BE2C (cell line): ENCODE measurements at regions not wholly inside any gene's neighbourhood (a gene's known extent, or its start where the extent isn't known, plus 50 kb on each side); places are given as distances from the start of the nearest gene placed in this dataset.

Source experiments
- DNase-seq: peaks from one replicate; pipeline ENCODE4 v3.0.0-alpha.2; 2020
- H3K27me3 ChIP-seq: fragments of 250-450 bp; sonication (Bioruptor Pico); 2 replicates; pipeline ENCODE4 v1.5.1; 2020; ENCODE audit warnings: mild to moderate bottlenecking
- H3K36me3 ChIP-seq: fragments of 250-450 bp; sonication (Bioruptor Pico); 2 replicates; pipeline ENCODE4 v1.5.1; 2020; ENCODE audit warnings: mild to moderate bottlenecking
- H3K4me1 ChIP-seq: fragments of 250-450 bp; sonication (Bioruptor Pico); 2 replicates; pipeline ENCODE4 v1.5.1; 2020
- H3K4me3 ChIP-seq: 2 replicates; pipeline ENCODE4 v1.5.1; 2011; ENCODE audit warnings: low read depth, low read length
- H3K9me3 ChIP-seq: fragments of 250-450 bp; sonication (Bioruptor Pico); 2 replicates; pipeline ENCODE4 v1.5.1; 2020
- TF ChIP-seq, protein P1 (sequence below): IDR thresholded peaks from 2 replicates; pipeline ENCODE4 v1.5.1; 2012; ENCODE audit warnings: mild to moderate bottlenecking, low read depth, low read length

- Histone ChIP-seq H3K4me3 (no peak overlapping the region), H3K4me1 (peaks cover 2% of the 10 kb centered on the region; the same call in 1 of the 2 replicates), H3K27me3 (no peaks in the 10 kb centered on the region), H3K36me3 (no peaks in the 10 kb centered on the region), H3K9me3 (no peaks in the 10 kb centered on the region)
- TF ChIP-seq, protein P1, sequence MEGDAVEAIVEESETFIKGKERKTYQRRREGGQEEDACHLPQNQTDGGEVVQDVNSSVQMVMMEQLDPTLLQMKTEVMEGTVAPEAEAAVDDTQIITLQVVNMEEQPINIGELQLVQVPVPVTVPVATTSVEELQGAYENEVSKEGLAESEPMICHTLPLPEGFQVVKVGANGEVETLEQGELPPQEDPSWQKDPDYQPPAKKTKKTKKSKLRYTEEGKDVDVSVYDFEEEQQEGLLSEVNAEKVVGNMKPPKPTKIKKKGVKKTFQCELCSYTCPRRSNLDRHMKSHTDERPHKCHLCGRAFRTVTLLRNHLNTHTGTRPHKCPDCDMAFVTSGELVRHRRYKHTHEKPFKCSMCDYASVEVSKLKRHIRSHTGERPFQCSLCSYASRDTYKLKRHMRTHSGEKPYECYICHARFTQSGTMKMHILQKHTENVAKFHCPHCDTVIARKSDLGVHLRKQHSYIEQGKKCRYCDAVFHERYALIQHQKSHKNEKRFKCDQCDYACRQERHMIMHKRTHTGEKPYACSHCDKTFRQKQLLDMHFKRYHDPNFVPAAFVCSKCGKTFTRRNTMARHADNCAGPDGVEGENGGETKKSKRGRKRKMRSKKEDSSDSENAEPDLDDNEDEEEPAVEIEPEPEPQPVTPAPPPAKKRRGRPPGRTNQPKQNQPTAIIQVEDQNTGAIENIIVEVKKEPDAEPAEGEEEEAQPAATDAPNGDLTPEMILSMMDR = no peak
- DNase-seq = no peak
These were observed 154.9 kb upstream of the KRR1 start for GRCh38 chr12:75666126-75666938.

GRCh38 chr12:75665216-75665615 is 153.8 kb upstream of the KRR1 start:
- TF ChIP-seq, protein P1 = no peak

DNA sequence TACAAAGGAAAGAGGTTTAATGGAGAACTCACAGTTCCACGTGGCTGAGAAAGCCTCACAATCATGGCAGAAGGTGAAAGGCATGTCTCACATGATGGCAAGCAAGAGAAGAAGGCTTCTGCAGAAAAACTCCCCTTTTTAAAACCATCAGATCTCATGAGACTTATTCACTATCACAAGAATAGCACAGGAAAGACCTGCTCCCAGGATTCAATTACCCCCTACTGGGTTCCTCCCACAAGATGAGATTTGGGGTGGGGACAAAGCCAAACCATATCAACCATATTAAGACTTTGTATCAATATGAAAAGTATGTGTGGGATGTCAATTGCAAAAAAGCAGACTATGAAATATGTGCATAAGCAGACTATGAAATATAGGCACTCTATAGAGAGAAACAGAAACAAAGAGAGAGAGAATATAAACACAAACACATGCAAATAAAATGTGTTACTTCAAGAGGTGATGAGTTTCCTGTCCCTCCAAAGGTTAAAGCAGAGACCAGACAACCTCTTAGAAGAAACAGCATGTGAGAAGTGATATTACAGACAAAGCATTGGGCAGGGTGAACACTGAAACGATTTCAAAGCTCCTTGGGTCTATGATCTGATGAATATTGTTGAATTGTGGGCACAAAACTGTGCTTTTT is 151.2 kb upstream of the KRR1 start:
- no peak overlapping the region for H3K4me3 ChIP-seq
- TF ChIP-seq, protein P1 = no peak
- no peaks in the 10 kb centered on the region for H3K36me3 ChIP-seq
- 0 out of 2 replicates have a peak, but pooled peaks cover 2% of the 10 kb centered on the region for H3K4me1 ChIP-seq
- no peaks in the 10 kb centered on the region for H3K27me3 ChIP-seq
- H3K9me3 ChIP-seq = no peaks in the 10 kb centered on the region
- no peak for DNase-seq

More at GRCh38 chr12:75665216-75665615, 153.8 kb upstream of the KRR1 start:
- Histone ChIP-seq H3K27me3 (no peaks in the 10 kb centered on the region), H3K4me3 (no peak overlapping the region), H3K4me1 (0 out of 2 replicates have a peak, but pooled peaks cover 2% of the 10 kb centered on the region), H3K36me3 (no peaks in the 10 kb centered on the region), H3K9me3 (no peaks in the 10 kb centered on the region)
- no peak for DNase-seq

DNA sequence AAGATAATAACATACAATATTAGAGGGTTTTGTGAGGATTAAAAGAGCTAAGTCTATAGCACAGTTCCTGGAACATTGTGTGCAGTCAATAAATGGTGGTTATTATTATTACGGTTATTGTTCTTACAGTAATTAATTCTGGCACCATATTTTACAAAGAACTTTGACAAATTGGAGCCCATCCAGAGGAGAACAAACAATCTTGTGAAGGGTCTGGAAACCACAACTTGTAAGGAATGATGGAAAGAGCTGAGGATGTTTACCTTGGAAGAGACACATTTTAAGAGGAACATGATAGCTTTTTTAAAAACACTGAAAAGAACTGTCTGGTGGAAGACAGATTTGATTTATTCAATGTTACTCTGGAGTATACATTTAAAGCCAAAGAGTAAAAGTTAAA is 150.5 kb upstream of the KRR1 start:
- 0 out of 2 replicates have a peak, but pooled peaks cover 2% of the 10 kb centered on the region for H3K4me1 ChIP-seq
- H3K9me3 ChIP-seq = no peaks in the 10 kb centered on the region
- H3K27me3 ChIP-seq = no peaks in the 10 kb centered on the region
- no peak overlapping the region for H3K4me3 ChIP-seq
- TF ChIP-seq, protein P1 = no peak
- H3K36me3 ChIP-seq = no peaks in the 10 kb centered on the region
- DNase-seq = no peak

DNA sequence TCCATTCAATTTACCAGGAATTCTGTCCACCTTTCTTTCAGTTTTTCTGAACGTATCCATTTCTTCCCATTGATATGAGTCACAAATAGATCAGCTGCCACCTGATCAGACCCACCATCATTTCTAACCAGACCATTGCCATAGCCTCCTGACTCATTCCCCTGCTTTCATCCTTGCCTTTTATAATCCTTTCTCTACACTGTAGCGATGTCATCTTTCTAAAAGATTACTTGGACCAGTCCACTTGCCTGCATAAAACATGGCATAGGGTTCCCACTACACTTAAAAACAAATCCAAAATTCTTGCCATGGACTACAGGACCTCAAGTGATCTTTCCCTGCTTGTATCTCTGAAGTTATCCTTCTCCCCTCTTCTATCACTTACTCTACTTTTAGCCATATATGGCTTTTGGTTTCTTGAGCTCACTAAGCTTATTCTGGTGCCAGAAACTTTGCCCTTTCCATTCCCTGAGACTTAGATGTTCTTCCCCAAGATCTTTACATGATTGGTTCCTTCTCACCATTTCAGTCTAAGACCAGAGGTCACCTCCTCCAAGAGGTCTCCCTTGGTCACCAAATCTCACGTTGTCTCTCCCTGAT is 149.5 kb upstream of the KRR1 start:
- Histone ChIP-seq H3K4me3 (no peak overlapping the region), H3K4me1 (0 out of 2 replicates have a peak, but pooled peaks cover under 1% of the 10 kb centered on the region), H3K36me3 (no peaks in the 10 kb centered on the region), H3K9me3 (no peaks in the 10 kb centered on the region), H3K27me3 (no peaks in the 10 kb centered on the region)
- DNase-seq = no peak
- TF ChIP-seq, protein P1 = no peak

- DNase-seq = no peak
- Histone ChIP-seq H3K4me3 (no peak overlapping the region), H3K4me1 (no peaks in the 10 kb centered on the region), H3K9me3 (no peaks in the 10 kb centered on the region), H3K27me3 (no peaks in the 10 kb centered on the region), H3K36me3 (no peaks in the 10 kb centered on the region)
- TF ChIP-seq, protein P1 = no peak
These were observed 148.7 kb upstream of the KRR1 start for GRCh38 chr12:75660107-75660530.
